ENCODE measurements at regions not wholly inside any gene's neighbourhood (a gene's known extent, or its start where the extent isn't known, plus 50 kb on each side); places are given as distances from the start of the nearest gene placed in this dataset.
"Not testable (repeated sequence)": the region's sequence is repeated elsewhere in the genome, so short reads cannot be mapped to it uniquely, and the experiment has no call there.

DNA sequence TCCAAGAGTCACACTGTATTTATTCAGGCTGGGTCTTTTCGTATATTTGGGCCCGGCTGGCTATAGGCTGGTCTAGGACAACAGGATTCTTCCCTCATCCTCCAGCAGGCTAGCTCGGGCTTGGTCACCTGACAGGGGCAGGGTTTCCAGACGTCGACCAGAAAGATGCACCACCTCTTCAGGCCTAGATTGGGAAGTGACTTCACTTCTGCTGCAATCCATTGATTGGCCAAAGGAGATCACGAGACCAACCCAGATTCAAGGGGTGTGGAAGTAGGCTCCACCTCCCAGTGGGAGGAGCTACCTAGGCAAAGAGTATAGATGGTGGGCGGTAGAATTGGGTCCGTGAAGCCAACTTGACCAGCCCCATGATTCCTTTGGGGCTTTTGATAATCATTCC lies 167.5 kb downstream of the GOSR1 start:
- H3K4me3 ChIP-seq (ENCODE audit: control insufficient read depth in 2 of 3, extremely low read depth in 1 of 3, insufficient read depth in 2 of 3, low read depth in 1 of 3, low read length in 3 of 3); H3K27me3 ChIP-seq (ENCODE audit: control insufficient read depth, extremely low read depth, insufficient read depth, low read length); H3K27ac ChIP-seq (ENCODE audit: control insufficient read depth, insufficient read depth, low read length); H3K4me1 ChIP-seq (ENCODE audit: control insufficient read depth, extremely low read depth, insufficient read depth, low read length); H3K9ac ChIP-seq (ENCODE audit: control insufficient read depth, extremely low read depth, insufficient read depth, low read length); H2AFZ ChIP-seq (ENCODE audit: control insufficient read depth, low read length); H3K9me1 ChIP-seq (ENCODE audit: control insufficient read depth, extremely low read depth, insufficient read depth, low read length); DNase-seq (ENCODE audit: low read depth, low spot score); FAIRE-seq; H4K20me1 ChIP-seq (ENCODE audit: control insufficient read depth, extremely low read depth, insufficient read depth, low read length); H3K79me2 ChIP-seq (ENCODE audit: control insufficient read depth, insufficient read depth, low read length); H3K4me2 ChIP-seq (ENCODE audit: control insufficient read depth, extremely low read depth, insufficient read depth, low read depth, low read length); dilution Hi-C loops (cut with MboI; ENCODE audit: extremely low pct_ligation_motif_present, low sequenced_read_pairs); H3K9me3 ChIP-seq (ENCODE audit: control insufficient read depth, low read depth, low read length); H3K36me3 ChIP-seq (ENCODE audit: control insufficient read depth in 2 of 2, extremely low read depth in 1 of 2, insufficient read depth in 2 of 2, low read length in 2 of 2): not testable (repeated sequence)

DNA sequence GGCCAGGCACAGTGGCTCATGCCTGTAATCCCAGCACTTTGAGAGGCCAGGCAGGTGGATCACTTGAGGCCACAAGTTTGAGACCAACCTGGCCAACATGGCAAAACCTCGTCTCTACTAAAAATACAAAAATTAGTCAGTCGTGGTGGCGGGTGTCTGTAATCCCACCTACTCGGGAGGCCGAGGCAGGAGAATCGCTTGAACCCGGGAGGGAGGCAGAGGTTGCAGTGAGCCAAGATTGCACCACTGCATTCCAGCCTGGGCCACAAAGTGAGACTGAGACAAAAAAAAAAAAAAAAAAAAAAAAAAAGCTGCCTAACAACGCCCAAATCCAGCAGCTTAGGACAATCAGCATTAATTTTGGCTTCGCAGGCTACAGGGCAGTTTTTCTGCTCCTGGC lies 167.1 kb downstream of the GOSR1 start:
- H3K4me1 ChIP-seq (ENCODE audit: control insufficient read depth, extremely low read depth, insufficient read depth, low read length); H3K9me1 ChIP-seq (ENCODE audit: control insufficient read depth, extremely low read depth, insufficient read depth, low read length); H3K9ac ChIP-seq (ENCODE audit: control insufficient read depth, extremely low read depth, insufficient read depth, low read length); H3K79me2 ChIP-seq (ENCODE audit: control insufficient read depth, insufficient read depth, low read length); H3K4me2 ChIP-seq (ENCODE audit: control insufficient read depth, extremely low read depth, insufficient read depth, low read depth, low read length); H3K27ac ChIP-seq (ENCODE audit: control insufficient read depth, insufficient read depth, low read length); H3K27me3 ChIP-seq (ENCODE audit: control insufficient read depth, extremely low read depth, insufficient read depth, low read length); DNase-seq (ENCODE audit: low read depth, low spot score); H3K36me3 ChIP-seq (ENCODE audit: control insufficient read depth in 2 of 2, extremely low read depth in 1 of 2, insufficient read depth in 2 of 2, low read length in 2 of 2); H4K20me1 ChIP-seq (ENCODE audit: control insufficient read depth, extremely low read depth, insufficient read depth, low read length); H3K9me3 ChIP-seq (ENCODE audit: control insufficient read depth, low read depth, low read length); dilution Hi-C loops (cut with MboI; ENCODE audit: extremely low pct_ligation_motif_present, low sequenced_read_pairs); H3K4me3 ChIP-seq (ENCODE audit: control insufficient read depth in 2 of 3, extremely low read depth in 1 of 3, insufficient read depth in 2 of 3, low read depth in 1 of 3, low read length in 3 of 3); FAIRE-seq; H2AFZ ChIP-seq (ENCODE audit: control insufficient read depth, low read length): not testable (repeated sequence)

DNA sequence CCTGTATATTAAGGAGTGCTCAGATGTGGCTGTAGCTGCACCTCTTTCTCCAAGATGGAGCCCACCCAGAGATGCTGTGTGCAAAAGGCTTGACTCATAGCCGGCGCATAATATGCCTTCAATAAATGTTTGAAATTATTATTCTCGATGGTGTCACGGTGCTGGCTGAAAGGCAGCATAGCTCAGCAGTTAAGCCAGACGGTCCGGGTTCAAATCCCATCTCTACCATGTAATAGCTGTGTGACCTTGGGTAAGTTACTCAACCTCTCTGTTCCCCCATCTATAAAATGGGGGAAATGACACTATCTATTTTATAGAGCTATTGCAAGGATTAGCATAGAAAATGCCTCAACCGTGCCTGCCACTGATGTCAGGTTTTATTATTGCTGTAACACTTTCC lies 164.2 kb downstream of the GOSR1 start:
- H3K4me2 ChIP-seq (ENCODE audit: control insufficient read depth, extremely low read depth, insufficient read depth, low read depth, low read length); H3K4me1 ChIP-seq (ENCODE audit: control insufficient read depth, extremely low read depth, insufficient read depth, low read length); H2AFZ ChIP-seq (ENCODE audit: control insufficient read depth, low read length); H3K27ac ChIP-seq (ENCODE audit: control insufficient read depth, insufficient read depth, low read length); FAIRE-seq; dilution Hi-C loops (cut with MboI; ENCODE audit: extremely low pct_ligation_motif_present, low sequenced_read_pairs); H3K9me3 ChIP-seq (ENCODE audit: control insufficient read depth, low read depth, low read length); H3K79me2 ChIP-seq (ENCODE audit: control insufficient read depth, insufficient read depth, low read length); H3K9ac ChIP-seq (ENCODE audit: control insufficient read depth, extremely low read depth, insufficient read depth, low read length); DNase-seq (ENCODE audit: low read depth, low spot score); H3K4me3 ChIP-seq (ENCODE audit: control insufficient read depth in 2 of 3, extremely low read depth in 1 of 3, insufficient read depth in 2 of 3, low read depth in 1 of 3, low read length in 3 of 3); H4K20me1 ChIP-seq (ENCODE audit: control insufficient read depth, extremely low read depth, insufficient read depth, low read length); H3K36me3 ChIP-seq (ENCODE audit: control insufficient read depth in 2 of 2, extremely low read depth in 1 of 2, insufficient read depth in 2 of 2, low read length in 2 of 2); H3K9me1 ChIP-seq (ENCODE audit: control insufficient read depth, extremely low read depth, insufficient read depth, low read length); H3K27me3 ChIP-seq (ENCODE audit: control insufficient read depth, extremely low read depth, insufficient read depth, low read length): not testable (repeated sequence)

DNA sequence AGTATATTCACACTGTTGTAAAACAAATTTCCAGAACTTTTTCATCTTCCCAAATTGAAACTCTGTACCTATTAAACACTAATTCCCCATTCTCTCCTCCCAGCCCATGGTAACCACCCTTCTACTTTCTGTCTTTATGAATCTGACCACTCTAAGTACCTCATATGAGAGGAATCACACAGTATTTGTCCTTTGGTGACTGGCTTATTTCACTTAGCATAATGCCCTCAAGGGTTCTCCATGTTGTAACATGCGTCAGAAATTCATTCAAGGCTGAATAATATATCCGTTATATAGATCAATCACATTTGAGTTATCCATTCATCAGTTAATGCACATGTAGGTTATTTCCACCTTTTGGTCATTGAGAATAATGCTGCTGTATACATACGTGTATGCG lies 162.2 kb downstream of the GOSR1 start:
- DNase-seq (ENCODE audit: low read depth, low spot score); dilution Hi-C loops (cut with MboI; ENCODE audit: extremely low pct_ligation_motif_present, low sequenced_read_pairs): not testable (repeated sequence)

DNA sequence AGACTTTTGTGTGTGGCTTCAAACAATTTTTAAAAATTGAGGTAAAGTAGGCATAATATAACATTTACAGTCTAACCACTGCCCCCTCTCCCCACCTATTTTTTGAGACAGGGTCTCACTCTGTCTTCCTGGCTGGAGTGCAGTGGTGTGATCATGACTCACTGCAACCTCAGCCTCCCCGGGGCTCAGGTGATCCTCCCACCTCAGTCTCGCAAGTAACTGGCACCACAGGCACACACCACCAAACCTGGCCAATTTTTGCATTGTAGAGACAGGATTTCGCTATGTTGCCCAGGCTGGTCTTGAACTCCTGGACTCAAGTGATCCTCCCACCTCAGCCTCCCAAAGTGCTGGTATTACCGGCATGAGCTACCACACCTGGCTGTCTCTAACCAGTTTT lies 161.8 kb downstream of the GOSR1 start:
- FAIRE-seq; H4K20me1 ChIP-seq (ENCODE audit: control insufficient read depth, extremely low read depth, insufficient read depth, low read length); H3K9me3 ChIP-seq (ENCODE audit: control insufficient read depth, low read depth, low read length); dilution Hi-C loops (cut with MboI; ENCODE audit: extremely low pct_ligation_motif_present, low sequenced_read_pairs); DNase-seq (ENCODE audit: low read depth, low spot score); H2AFZ ChIP-seq (ENCODE audit: control insufficient read depth, low read length); H3K27ac ChIP-seq (ENCODE audit: control insufficient read depth, insufficient read depth, low read length); H3K4me1 ChIP-seq (ENCODE audit: control insufficient read depth, extremely low read depth, insufficient read depth, low read length); H3K9ac ChIP-seq (ENCODE audit: control insufficient read depth, extremely low read depth, insufficient read depth, low read length); H3K4me3 ChIP-seq (ENCODE audit: control insufficient read depth in 2 of 3, extremely low read depth in 1 of 3, insufficient read depth in 2 of 3, low read depth in 1 of 3, low read length in 3 of 3); H3K79me2 ChIP-seq (ENCODE audit: control insufficient read depth, insufficient read depth, low read length); H3K36me3 ChIP-seq (ENCODE audit: control insufficient read depth in 2 of 2, extremely low read depth in 1 of 2, insufficient read depth in 2 of 2, low read length in 2 of 2); H3K9me1 ChIP-seq (ENCODE audit: control insufficient read depth, extremely low read depth, insufficient read depth, low read length); H3K27me3 ChIP-seq (ENCODE audit: control insufficient read depth, extremely low read depth, insufficient read depth, low read length); H3K4me2 ChIP-seq (ENCODE audit: control insufficient read depth, extremely low read depth, insufficient read depth, low read depth, low read length): not testable (repeated sequence)

More for the DNA sequence above, 162.2 kb downstream of the GOSR1 start:
- FAIRE-seq; H3K9me3 ChIP-seq (ENCODE audit: control insufficient read depth, low read depth, low read length); H3K27me3 ChIP-seq (ENCODE audit: control insufficient read depth, extremely low read depth, insufficient read depth, low read length); H3K27ac ChIP-seq (ENCODE audit: control insufficient read depth, insufficient read depth, low read length); H3K9me1 ChIP-seq (ENCODE audit: control insufficient read depth, extremely low read depth, insufficient read depth, low read length); H3K4me3 ChIP-seq (ENCODE audit: control insufficient read depth in 2 of 3, extremely low read depth in 1 of 3, insufficient read depth in 2 of 3, low read depth in 1 of 3, low read length in 3 of 3); H3K36me3 ChIP-seq (ENCODE audit: control insufficient read depth in 2 of 2, extremely low read depth in 1 of 2, insufficient read depth in 2 of 2, low read length in 2 of 2); H3K4me2 ChIP-seq (ENCODE audit: control insufficient read depth, extremely low read depth, insufficient read depth, low read depth, low read length); H4K20me1 ChIP-seq (ENCODE audit: control insufficient read depth, extremely low read depth, insufficient read depth, low read length); H3K4me1 ChIP-seq (ENCODE audit: control insufficient read depth, extremely low read depth, insufficient read depth, low read length); H3K79me2 ChIP-seq (ENCODE audit: control insufficient read depth, insufficient read depth, low read length); H3K9ac ChIP-seq (ENCODE audit: control insufficient read depth, extremely low read depth, insufficient read depth, low read length); H2AFZ ChIP-seq (ENCODE audit: control insufficient read depth, low read length): not testable (repeated sequence)

All from keratinocyte (primary cell).